GM19324 (cell line): ENCODE measurements at regions not wholly inside any gene's neighbourhood (a gene's known extent, or its start where the extent isn't known, plus 50 kb on each side); places are given as distances from the start of the nearest gene placed in this dataset.
"Not testable (repeated sequence)": the region's sequence is repeated elsewhere in the genome, so short reads cannot be mapped to it uniquely, and the experiment has no call there.

Experiments used
- ATAC-seq: cut with Tn5 transposase; IDR thresholded peaks from one replicate; pipeline ENCODE4 v1.9.1; 2021; ENCODE audit warnings: mild to moderate bottlenecking, moderate library complexity; ENCODE audit not compliant: unreplicated experiment, low FRiP score

- no peak for ATAC-seq
Observed at GRCh38 chr2:43005245-43005974, 213.0 kb upstream of the HAAO start.

- ATAC-seq = no peak
Observed at GRCh38 chr2:43004879-43005244, 212.5 kb upstream of the HAAO start.

- not testable (repeated sequence) for ATAC-seq
Observed at GRCh38 chr2:43004126-43004865, 211.9 kb upstream of the HAAO start.

DNA sequence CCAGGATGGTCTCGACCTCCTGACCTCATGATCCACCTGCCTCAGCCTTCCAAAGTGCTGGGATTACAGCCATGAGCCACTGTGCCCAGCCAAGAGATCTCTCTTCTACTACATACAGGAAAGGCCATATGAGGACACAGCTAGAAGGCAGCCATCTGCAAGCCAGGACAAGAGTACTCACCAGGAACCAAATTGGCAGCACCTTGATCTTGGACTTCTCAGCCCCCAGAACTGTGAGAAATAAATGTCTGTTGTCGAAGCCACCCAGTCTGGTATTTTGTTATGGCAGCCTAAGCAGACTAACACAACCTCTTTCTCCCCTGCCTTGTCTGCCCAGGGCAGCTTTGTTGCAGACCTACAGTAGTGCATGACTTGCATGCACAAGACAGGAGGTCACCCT, 211.3 kb upstream of the HAAO start:
- no peak for ATAC-seq

GRCh38 chr2:43001787-43002468, 209.5 kb upstream of the HAAO start:
- ATAC-seq = no peak

DNA sequence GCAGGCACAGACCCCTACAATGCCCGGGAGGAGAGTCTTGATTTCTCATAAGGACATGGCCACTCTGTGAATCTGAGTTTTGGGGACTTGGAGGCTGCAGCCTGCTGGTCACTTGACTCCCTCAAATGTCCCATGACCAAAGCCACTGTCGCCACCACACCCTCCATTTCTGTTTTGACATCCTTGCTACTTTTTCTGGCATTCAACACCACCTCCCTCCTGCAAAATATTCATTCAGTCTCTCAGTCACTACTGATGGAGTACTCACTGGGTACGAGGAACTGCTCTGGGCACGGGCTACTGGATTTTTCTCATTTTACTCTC, 208.6 kb upstream of the HAAO start:
- ATAC-seq = no peak

GRCh38 chr2:43000242-43001054, 208.1 kb upstream of the HAAO start:
- no peak for ATAC-seq

DNA sequence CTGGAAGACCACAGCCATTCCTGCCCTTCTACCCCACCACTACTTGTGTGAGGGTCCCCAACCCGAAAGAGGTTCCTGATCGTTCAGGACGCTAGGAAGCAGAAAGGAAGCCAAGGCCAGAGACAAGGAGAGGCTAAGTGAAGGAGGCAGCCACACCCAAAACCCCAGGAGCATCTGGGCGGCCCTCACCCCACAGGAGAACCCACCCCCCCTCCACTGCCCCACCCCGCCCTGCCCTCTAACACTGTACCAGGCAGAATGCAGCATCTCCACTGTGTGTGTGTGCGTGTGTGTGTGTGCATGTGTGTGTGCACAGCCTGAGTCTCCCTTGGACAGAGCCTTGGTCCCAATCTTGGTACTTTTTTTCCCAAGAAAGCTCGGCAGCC, 207.5 kb upstream of the HAAO start:
- ATAC-seq = no peak

DNA sequence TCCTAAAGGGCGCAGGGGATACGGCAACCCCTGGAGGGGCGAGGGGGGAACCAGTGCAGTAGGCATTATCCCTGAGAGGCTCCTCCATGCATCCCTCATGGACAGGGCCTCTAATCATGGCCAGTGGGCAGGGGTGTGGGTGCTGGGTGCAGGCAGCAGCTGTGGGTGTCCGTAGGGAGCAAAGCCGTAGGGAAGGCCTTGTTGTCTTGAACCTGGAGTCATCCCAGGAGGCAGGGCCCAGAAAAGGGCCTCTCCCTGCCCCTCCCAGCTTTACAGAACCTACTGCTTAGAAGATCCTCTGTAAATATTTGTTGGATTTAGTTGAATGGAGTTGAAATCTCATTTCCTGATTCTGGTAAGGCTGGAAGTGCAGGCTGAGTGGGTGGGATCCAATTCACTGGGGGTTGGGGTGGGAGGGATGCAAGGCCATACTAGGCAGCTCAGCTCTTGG, 207.0 kb upstream of the HAAO start:
- ATAC-seq = no peak

GRCh38 chr2:42998721-42999120, 206.3 kb upstream of the HAAO start:
- no peak for ATAC-seq

DNA sequence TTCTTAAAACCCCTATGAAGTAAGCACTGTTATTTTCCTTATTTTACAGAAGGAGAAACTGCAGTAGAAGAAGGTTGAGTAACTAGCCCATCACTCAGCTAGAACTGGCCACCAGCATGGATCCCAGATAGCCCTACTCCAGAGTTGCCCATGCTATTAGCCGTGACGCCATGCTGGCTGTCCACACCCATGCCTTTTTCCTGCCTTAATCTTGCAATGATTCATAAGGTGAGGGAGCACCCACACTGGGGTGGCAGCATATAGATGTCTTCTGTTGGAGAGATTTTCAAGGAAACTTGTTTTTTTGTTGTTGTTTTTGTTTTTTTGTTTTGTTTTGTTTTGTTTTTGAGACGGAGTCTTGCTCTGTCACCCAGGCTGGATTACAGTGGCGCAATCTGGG, 204.1 kb upstream of the HAAO start:
- no peak for ATAC-seq

DNA sequence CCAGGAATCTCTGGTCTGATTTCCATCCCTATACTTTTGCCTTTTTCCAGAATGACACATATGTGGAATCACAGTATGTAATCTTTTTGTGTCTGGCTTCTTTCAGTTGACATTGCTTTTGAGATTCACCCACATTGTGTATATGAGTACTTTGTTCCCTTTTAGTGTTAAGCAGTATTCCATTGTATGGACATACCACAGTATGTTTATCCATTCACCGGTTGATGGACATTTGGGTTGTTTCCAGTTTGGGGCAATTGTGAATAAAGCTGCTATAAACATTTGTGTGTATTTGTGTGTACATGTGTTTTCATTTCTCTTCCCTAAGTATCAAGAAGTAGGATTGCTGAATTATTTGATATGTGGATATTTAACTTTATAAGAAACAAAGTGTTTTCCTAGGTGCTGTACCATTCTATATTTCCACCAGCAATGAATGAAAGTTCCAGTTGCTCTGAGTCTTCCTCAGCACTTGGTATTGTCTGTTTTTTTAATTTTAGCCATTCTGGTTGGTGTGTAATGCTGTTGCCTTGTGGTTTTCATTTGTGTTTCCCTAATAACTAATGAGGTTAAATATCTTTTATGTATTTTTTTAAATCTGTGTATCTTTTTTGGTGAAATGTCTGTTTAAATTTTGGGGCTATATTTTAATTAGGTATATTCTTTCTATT, 203.5 kb upstream of the HAAO start:
- ATAC-seq = no peak

GRCh38 chr2:42989283-42990081, 197.1 kb upstream of the HAAO start:
- ATAC-seq = not testable (repeated sequence)

GRCh38 chr2:42988055-42988454, 195.7 kb upstream of the HAAO start:
- not testable (repeated sequence) for ATAC-seq

GRCh38 chr2:42987112-42987922, 194.9 kb upstream of the HAAO start:
- no peak for ATAC-seq

DNA sequence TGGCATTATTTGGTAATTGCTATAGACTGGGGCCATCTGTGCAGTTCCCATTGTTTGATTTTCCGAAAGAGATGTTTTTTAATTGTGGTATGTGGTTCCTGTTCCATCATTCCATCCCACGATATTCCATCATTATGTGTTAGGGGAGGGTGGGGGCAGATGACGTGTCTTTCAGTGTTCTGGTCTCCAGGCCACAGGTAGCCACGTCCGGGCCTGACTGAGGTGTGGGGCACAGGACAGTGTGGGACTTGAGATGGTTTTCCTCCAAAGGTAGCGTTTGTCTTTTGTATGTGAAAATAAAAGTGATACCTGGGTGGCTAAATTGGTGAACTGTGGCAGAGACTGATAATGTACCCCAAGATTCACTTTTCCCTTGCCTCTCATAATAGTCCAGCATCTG, 192.2 kb upstream of the HAAO start:
- ATAC-seq = no peak

- ATAC-seq = no peak
Observed at GRCh38 chr2:42984081-42984480, 191.7 kb upstream of the HAAO start.

- no peak for ATAC-seq
Observed at GRCh38 chr2:42980764-42981416, 188.5 kb upstream of the HAAO start.
